ENCODE measurements at regions not wholly inside any gene's neighbourhood (a gene's known extent, or its start where the extent isn't known, plus 50 kb on each side); places are given as distances from the start of the nearest gene placed in this dataset.

DNA sequence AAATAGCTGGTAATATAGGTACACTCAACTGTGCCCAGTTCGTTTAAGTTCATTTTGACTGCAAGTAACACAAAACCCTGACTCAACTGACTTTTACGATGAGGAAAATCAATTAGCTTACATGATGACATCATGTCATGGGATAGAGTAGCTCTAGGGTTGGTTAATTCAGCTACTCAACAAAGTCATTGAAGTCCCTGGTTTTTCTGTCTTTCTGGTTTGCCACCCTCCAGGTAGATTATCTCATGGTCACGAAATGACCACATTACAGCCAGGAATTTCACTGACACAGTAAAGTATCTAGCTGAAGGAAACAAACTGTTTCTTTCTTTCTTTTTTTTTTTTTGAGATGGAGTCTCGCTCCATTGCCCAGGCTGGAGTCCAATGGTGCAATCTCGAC is 68.5 kb upstream of the FUT8 start:
- no peak for TF ChIP-seq POLR2A (IDR thresholded peaks at IDR 0.05)
- TF ChIP-seq, protein P1, sequence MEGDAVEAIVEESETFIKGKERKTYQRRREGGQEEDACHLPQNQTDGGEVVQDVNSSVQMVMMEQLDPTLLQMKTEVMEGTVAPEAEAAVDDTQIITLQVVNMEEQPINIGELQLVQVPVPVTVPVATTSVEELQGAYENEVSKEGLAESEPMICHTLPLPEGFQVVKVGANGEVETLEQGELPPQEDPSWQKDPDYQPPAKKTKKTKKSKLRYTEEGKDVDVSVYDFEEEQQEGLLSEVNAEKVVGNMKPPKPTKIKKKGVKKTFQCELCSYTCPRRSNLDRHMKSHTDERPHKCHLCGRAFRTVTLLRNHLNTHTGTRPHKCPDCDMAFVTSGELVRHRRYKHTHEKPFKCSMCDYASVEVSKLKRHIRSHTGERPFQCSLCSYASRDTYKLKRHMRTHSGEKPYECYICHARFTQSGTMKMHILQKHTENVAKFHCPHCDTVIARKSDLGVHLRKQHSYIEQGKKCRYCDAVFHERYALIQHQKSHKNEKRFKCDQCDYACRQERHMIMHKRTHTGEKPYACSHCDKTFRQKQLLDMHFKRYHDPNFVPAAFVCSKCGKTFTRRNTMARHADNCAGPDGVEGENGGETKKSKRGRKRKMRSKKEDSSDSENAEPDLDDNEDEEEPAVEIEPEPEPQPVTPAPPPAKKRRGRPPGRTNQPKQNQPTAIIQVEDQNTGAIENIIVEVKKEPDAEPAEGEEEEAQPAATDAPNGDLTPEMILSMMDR (IDR thresholded peaks at IDR 0.05), result no peak
- H3K4me3 ChIP-seq, result no peak overlapping the region
- H3K4me1 ChIP-seq, result peaks cover 0 to 3% (median 0%) of the 10 kb centered on the region in 4 donors
- H3K36me3 ChIP-seq, result no peaks in the 10 kb centered on the region
- no peak for DNase-seq
- no peaks in the 10 kb centered on the region for H3K9me3 ChIP-seq
- no peaks in the 10 kb centered on the region for H3K27me3 ChIP-seq
- no peak overlapping the region for H3K27ac ChIP-seq

DNA sequence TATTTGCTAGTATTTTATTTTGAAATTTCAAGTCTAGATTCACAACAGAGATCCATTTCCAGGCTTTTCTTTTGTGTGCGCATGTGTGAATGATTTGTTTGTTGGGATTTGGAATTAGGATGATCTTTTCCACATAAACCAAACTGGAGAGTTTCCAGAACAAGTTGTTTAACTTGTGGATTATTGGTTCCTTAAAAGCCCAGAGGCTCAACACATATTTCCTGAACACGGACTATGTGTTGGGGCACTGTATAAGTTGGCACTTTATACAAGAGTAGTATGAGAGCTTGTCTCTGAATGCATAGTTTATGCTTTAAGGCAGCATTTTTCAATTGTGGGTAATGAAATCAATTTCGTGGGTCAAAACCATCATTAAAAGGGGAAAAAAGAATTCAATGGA is 67.3 kb upstream of the FUT8 start:
- no peaks in the 10 kb centered on the region for H3K9me3 ChIP-seq
- TF ChIP-seq, protein P1 (IDR thresholded peaks at IDR 0.05), result no peak
- no peak for TF ChIP-seq POLR2A (IDR thresholded peaks at IDR 0.05)
- H3K4me3 ChIP-seq, result no peak overlapping the region
- peaks cover 0 to 3% (median 0%) of the 10 kb centered on the region in 4 donors for H3K4me1 ChIP-seq
- DNase-seq, result no peak
- H3K27ac ChIP-seq, result no peak overlapping the region
- H3K36me3 ChIP-seq, result no peaks in the 10 kb centered on the region
- no peaks in the 10 kb centered on the region for H3K27me3 ChIP-seq

DNA sequence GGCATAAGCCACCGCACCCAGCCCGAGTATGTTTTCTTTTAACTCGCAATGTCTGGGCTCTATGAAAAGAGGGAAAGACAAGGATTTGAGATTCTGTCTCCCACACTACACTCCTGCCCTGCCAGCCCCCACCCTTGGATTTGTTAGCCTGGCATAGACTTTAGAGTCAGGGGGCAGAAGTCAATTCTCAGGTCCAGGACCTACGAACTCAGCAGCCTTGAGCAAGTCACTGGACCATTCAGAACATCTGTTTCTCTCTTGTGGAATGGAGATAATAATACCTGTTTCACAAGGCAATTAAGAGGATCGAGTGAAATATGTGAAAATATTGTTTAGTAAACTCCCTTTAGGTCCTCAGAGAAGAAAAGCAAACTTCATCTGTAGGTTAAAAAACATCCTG is 66.1 kb upstream of the FUT8 start:
- H3K27me3 ChIP-seq, result no peaks in the 10 kb centered on the region
- H3K4me3 ChIP-seq, result no peak overlapping the region
- H3K4me1 ChIP-seq, result peaks cover 0 to 3% (median 1%) of the 10 kb centered on the region in 4 donors
- H3K36me3 ChIP-seq, result no peaks in the 10 kb centered on the region
- no peak overlapping the region for H3K27ac ChIP-seq
- H3K9me3 ChIP-seq, result no peaks in the 10 kb centered on the region
- TF ChIP-seq POLR2A (IDR thresholded peaks at IDR 0.05), result no peak
- TF ChIP-seq, protein P1 (IDR thresholded peaks at IDR 0.05), result no peak
- DNase-seq, result no peak

DNA sequence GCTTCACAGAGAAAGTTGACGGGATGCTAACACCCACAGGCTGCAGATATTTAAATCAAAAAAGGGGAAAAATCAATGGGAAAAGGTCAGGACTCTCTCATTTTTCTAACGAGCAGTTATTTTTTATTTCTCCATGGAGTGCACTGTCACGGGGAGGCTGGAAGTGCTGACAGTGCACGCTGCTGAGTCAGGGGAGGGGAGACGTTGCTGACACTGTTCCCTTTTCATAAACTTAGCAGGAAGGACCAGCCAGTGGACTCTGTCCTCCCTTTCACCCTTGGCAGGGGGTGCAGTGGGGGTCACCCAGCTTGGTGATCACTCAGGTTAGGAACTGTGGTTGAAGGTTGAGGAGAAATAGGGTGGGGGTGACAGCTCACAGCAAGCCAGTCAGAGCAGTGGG is 65.6 kb upstream of the FUT8 start:
- no peak for DNase-seq
- no peaks in the 10 kb centered on the region for H3K9me3 ChIP-seq

DNA sequence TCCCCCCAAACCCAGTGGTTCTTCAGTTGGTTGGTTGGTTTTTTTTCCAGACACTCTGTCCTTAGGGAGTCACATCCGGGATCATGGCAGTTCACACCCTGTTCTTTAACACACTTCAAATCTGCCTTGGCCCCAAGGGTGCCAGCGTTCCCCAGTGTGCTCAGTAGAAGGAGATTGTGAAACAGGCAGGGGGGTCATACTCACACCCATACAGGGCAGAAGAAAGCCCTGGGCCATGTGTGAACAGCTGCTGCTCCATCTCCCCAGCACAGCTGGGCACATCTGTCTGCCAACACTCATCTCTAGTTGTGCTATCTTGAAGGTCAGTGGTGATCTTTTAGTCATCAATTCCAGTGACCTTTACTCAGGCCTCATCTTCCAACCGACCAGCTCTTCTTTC is 64.4 kb upstream of the FUT8 start:
- H3K27ac ChIP-seq, result no peak overlapping the region
- DNase-seq, result no peak
- TF ChIP-seq, protein P1 (IDR thresholded peaks at IDR 0.05), result no peak
- no peak for TF ChIP-seq POLR2A (IDR thresholded peaks at IDR 0.05)

More for the DNA sequence above, 65.6 kb upstream of the FUT8 start:
- H3K4me1 ChIP-seq, result peaks cover 0 to 3% (median 1%) of the 10 kb centered on the region in 4 donors
- H3K27ac ChIP-seq, result no peak overlapping the region
- no peak for TF ChIP-seq POLR2A (IDR thresholded peaks at IDR 0.05)
- TF ChIP-seq, protein P1 (IDR thresholded peaks at IDR 0.05), result no peak
- no peaks in the 10 kb centered on the region for H3K36me3 ChIP-seq
- H3K4me3 ChIP-seq, result no peak overlapping the region
- H3K27me3 ChIP-seq, result no peaks in the 10 kb centered on the region

DNA sequence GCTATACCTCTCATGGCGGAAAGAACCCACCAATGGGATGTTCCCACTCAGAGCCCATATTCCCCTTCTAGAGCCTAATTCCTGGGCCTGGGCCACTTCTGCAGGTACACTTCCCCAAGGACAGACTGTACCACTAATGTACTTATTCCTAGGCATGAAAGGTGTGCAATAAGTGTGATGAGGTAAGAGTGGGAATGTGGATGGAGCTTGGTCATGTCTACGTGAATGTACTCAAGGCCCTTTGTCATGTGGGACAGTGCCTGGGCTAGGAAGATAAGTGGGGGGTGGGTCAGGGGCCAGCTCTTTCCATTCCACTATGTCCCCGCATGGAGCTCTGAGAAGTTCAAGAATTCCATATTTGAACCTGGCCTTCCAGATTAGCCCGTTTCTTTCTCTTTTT is 63.4 kb upstream of the FUT8 start:
- Histone ChIP-seq H3K27me3 (no peaks in the 10 kb centered on the region), H3K4me3 (no peak overlapping the region), H3K4me1 (peaks cover 0 to 3% (median 1%) of the 10 kb centered on the region in 4 donors), H3K27ac (no peak overlapping the region), H3K9me3 (no peaks in the 10 kb centered on the region), H3K36me3 (no peaks in the 10 kb centered on the region)
- DNase-seq, result no peak
- no peak for TF ChIP-seq POLR2A (IDR thresholded peaks at IDR 0.05)
- TF ChIP-seq, protein P1 (IDR thresholded peaks at IDR 0.05), result no peak

More for the DNA sequence above, 64.4 kb upstream of the FUT8 start:
- Histone ChIP-seq H3K9me3 (no peaks in the 10 kb centered on the region), H3K27me3 (no peaks in the 10 kb centered on the region), H3K4me3 (no peak overlapping the region), H3K4me1 (peaks cover 0 to 3% (median 1%) of the 10 kb centered on the region in 4 donors), H3K36me3 (no peaks in the 10 kb centered on the region)
